Nucleus accumbens (tissue), 56 donors: ENCODE measurements at regions not wholly inside any gene's neighbourhood (a gene's known extent, or its start where the extent isn't known, plus 50 kb on each side); places are given as distances from the start of the nearest gene placed in this dataset.
"Not testable (repeated sequence)": the region's sequence is repeated elsewhere in the genome, so short reads cannot be mapped to it uniquely, and the experiment has no call there.

Experiments used
- DNase-seq, 56 donors: peaks; one replicate each; lab custom pipeline; 2025; lab: John Stamatoyannopoulos, UW

GRCh38 chr2:83342860-83343329, 1116.2 kb downstream of the SUCLG1 start:
- DNase-seq = no peak

- DNase-seq = no peak
These were observed 1118.7 kb downstream of the SUCLG1 start for GRCh38 chr2:83340424-83340823.

- not testable (repeated sequence) for DNase-seq
These were observed 1119.1 kb downstream of the SUCLG1 start for GRCh38 chr2:83339942-83340341.

- no peak for DNase-seq
These were observed 1127.3 kb downstream of the SUCLG1 start for GRCh38 chr2:83331810-83332209.

- no peak for DNase-seq
These were observed 1136.0 kb downstream of the SUCLG1 start for GRCh38 chr2:83323038-83323437.

- no peak for DNase-seq
These were observed 1139.0 kb downstream of the SUCLG1 start for GRCh38 chr2:83320053-83320452.

GRCh38 chr2:83305758-83306378, 1153.2 kb downstream of the SUCLG1 start:
- DNase-seq = no peak

GRCh38 chr2:83291083-83291482, 1168.0 kb downstream of the SUCLG1 start:
- no peak for DNase-seq

GRCh38 chr2:83282841-83283240, 1176.2 kb downstream of the SUCLG1 start:
- DNase-seq = no peak

- DNase-seq = no peak
These were observed 1176.9 kb downstream of the SUCLG1 start for GRCh38 chr2:83282043-83282795.

- DNase-seq = no peak
These were observed 1178.7 kb downstream of the SUCLG1 start for GRCh38 chr2:83280391-83280790.

GRCh38 chr2:83273322-83273721, 1185.8 kb downstream of the SUCLG1 start:
- no peak for DNase-seq

- no peak for DNase-seq
These were observed 1197.4 kb downstream of the SUCLG1 start for GRCh38 chr2:83261591-83262136.

GRCh38 chr2:83253848-83254247, 1205.2 kb downstream of the SUCLG1 start:
- no peak for DNase-seq

- no peak for DNase-seq
These were observed 1207.7 kb downstream of the SUCLG1 start for GRCh38 chr2:83251321-83251872.

- not testable (repeated sequence) for DNase-seq
These were observed 1213.1 kb downstream of the SUCLG1 start for GRCh38 chr2:83245806-83246537.

GRCh38 chr2:83240611-83241010, 1218.5 kb downstream of the SUCLG1 start:
- DNase-seq = no peak

GRCh38 chr2:83238111-83238510, 1221.0 kb downstream of the SUCLG1 start:
- DNase-seq = no peak

- DNase-seq = no peak
These were observed 1224.8 kb downstream of the SUCLG1 start for GRCh38 chr2:83234246-83234645.

- DNase-seq = no peak
These were observed 1225.3 kb downstream of the SUCLG1 start for GRCh38 chr2:83233781-83234180.

- DNase-seq = no peak
These were observed 1225.8 kb downstream of the SUCLG1 start for GRCh38 chr2:83233326-83233725.
